Sigmoid colon (tissue), 6 donors: ENCODE measurements at regions not wholly inside any gene's neighbourhood (a gene's known extent, or its start where the extent isn't known, plus 50 kb on each side); places are given as distances from the start of the nearest gene placed in this dataset.

Experiments used
- DNase-seq: peaks from one replicate; pipeline ENCODE4 v3.0.0-alpha.2; 2019
- H3K27ac ChIP-seq, 4 donors: fragments of 200-600 bp; sonication (generic); one replicate each; pipeline ENCODE4 v1.5.1; 2016 to 2019; ENCODE audit warnings: mild to moderate bottlenecking in 1 of 4
- H3K27me3 ChIP-seq, 3 donors: fragments of 200-600 bp; sonication (generic); one replicate each; pipeline ENCODE4 v1.5.1; 2019; ENCODE audit warnings: mild to moderate bottlenecking in 1 of 3
- H3K36me3 ChIP-seq, 4 donors: fragments of 200-600 bp; sonication (generic); one replicate each; pipeline ENCODE4 v1.5.1; 2016 to 2019
- H3K4me1 ChIP-seq, 4 donors: fragments of 200-600 bp; sonication (generic); one replicate each; pipeline ENCODE4 v1.5.1; 2017 to 2019
- H3K4me3 ChIP-seq, 4 donors: fragments of 200-600 bp; sonication (generic); one replicate each; pipeline ENCODE4 v1.5.1; 2017 to 2019; ENCODE audit warnings: mild to moderate bottlenecking in 2 of 4, moderate library complexity in 1 of 4
- H3K9me3 ChIP-seq, 4 donors: fragments of 200-600 bp in 3 of 4; sonication (generic) in 3 of 4; one replicate each; pipeline versions ENCODE4 v1.5.1 to v1.6.1; 2013 to 2019
- CTCF ChIP-seq, 4 experiments: fragments of 450-650 bp in 3 of 4; fragments of 200-600 bp in 1 of 4; IDR thresholded peaks; one replicate each; pipeline ENCODE4 v1.5.1; 2016 to 2019; ENCODE audit warnings: antibody characterized with exemption in 4 of 4, mild to moderate bottlenecking in 3 of 4, moderate library complexity in 2 of 4
- EP300 ChIP-seq, 4 donors: sonication (generic); formaldehyde crosslinking; IDR thresholded peaks; one replicate each; pipeline ENCODE4 v1.6.1; 2017; ENCODE audit warnings: antibody characterized with exemption in 4 of 4
- POLR2A ChIP-seq, 2 donors: fragments of 450-650 bp; IDR thresholded peaks; one replicate each; pipeline ENCODE4 v1.6.1; 2016; ENCODE audit warnings: antibody characterized with exemption in 2 of 2, mild to moderate bottlenecking in 2 of 2, moderate library complexity in 2 of 2
- POLR2AphosphoS5 ChIP-seq, 4 donors: sonication (generic); formaldehyde crosslinking; IDR thresholded peaks; one replicate each; pipeline ENCODE4 v1.6.1; 2017; ENCODE audit warnings: antibody characterized with exemption in 4 of 4
- WGBS, 2 donors: extraction: QIAGEN DNeasy Blood & Tissue Kit; methylation state at CpG; one replicate each; pipeline ENCODE4 v1.1.7; 2013; 5-methylcytosine and 5-hydroxymethylcytosine counted together
- intact Hi-C: fragments of 100-400 bp; cut with DNase I; formaldehyde crosslinking; loops from one replicate; pipeline ENCODE4 v1.15.1; 2023
- donor health status: healthy with polysubstance abuse.
- donor health status: healthy.

DNA sequence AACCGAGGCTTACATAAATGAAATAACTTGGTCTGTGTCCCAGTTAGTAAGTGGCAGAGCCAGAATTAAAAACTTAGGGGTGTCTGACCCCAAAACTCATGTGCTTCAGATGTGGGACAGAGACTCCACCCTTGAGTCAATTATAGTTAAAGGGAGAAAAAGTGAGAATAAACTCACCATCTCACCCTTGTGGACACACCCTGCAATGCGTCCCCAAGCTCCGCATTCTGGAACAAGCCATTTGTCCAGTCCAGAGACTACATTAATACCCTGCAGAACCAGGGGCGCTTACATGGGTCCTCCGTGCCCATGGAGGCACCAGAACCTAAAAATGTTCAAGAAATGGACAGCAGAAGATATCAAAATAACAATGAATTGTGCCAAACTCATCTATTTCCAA lies 207.0 kb upstream of the ZNF507 start:
- Histone ChIP-seq H3K36me3 (no peaks in the 10 kb centered on the region), H3K27ac (no peak overlapping the region), H3K27me3 (no peaks in the 10 kb centered on the region), H3K4me3 (no peak overlapping the region), H3K4me1 (no peaks in the 10 kb centered on the region), H3K9me3 (no peaks in the 10 kb centered on the region)
- intact Hi-C loops, result no loop called here
- no peak for TF ChIP-seq POLR2AphosphoS5 (IDR thresholded peaks at IDR 0.05)
- no peak for TF ChIP-seq EP300 (IDR thresholded peaks at IDR 0.05)
- no peak for TF ChIP-seq CTCF (IDR thresholded peaks at IDR 0.05)
- TF ChIP-seq POLR2A (IDR thresholded peaks at IDR 0.05), result no peak
- 76 to 82% methylated on average over 5 of the region's 5 CpGs for WGBS, 2 donors
- no peak for DNase-seq

- no peak for DNase-seq
- Histone ChIP-seq H3K4me3 (no peak overlapping the region), H3K27ac (no peak overlapping the region), H3K9me3 (peaks cover 0 to 4% (median 0%) of the 10 kb centered on the region in 4 donors), H3K4me1 (no peaks in the 10 kb centered on the region), H3K36me3 (no peaks in the 10 kb centered on the region), H3K27me3 (no peaks in the 10 kb centered on the region)
- TF ChIP-seq POLR2A (IDR thresholded peaks at IDR 0.05) (no peak), POLR2AphosphoS5 (IDR thresholded peaks at IDR 0.05) (no peak), EP300 (IDR thresholded peaks at IDR 0.05) (no peak), CTCF (IDR thresholded peaks at IDR 0.05) (no peak)
- intact Hi-C loops, result no loop called here
- 53 to 69% methylated on average over 7 of the region's 7 CpGs for WGBS, 2 donors
These were observed 203.4 kb upstream of the ZNF507 start for GRCh38 chr19:32141840-32142511.

DNA sequence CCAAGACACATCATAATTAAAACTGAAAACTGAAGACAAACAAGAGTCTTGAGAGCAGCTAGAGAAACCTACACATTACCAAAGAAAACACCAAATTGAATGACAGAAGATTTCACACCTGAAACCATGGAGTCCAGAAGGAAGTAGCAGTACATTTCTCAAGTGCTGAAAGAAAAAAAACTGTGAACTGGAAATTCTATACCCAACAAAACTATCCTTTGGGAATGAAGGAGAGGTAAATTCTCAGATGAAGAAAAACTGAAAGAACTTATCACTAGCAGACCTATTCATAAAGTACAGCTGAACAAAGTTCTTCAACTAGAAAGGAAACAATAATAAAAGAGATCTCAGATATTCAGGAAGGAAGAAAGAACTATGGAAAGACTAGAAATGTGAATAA lies 198.7 kb upstream of the ZNF507 start:
- DNase-seq, result no peak
- Histone ChIP-seq H3K36me3 (no peaks in the 10 kb centered on the region), H3K27ac (no peak overlapping the region), H3K4me1 (no peaks in the 10 kb centered on the region), H3K9me3 (peaks cover 0 to 5% (median 2%) of the 10 kb centered on the region in 4 donors), H3K27me3 (no peaks in the 10 kb centered on the region), H3K4me3 (no peak overlapping the region)
- TF ChIP-seq POLR2AphosphoS5 (IDR thresholded peaks at IDR 0.05) (no peak), CTCF (IDR thresholded peaks at IDR 0.05) (no peak), EP300 (IDR thresholded peaks at IDR 0.05) (no peak)
- intact Hi-C loops, result no loop called here

- Histone ChIP-seq H3K4me3 (no peak overlapping the region), H3K36me3 (no peaks in the 10 kb centered on the region), H3K9me3 (peaks cover 0 to 5% (median 2%) of the 10 kb centered on the region in 4 donors), H3K27ac (no peak overlapping the region), H3K27me3 (no peaks in the 10 kb centered on the region), H3K4me1 (no peaks in the 10 kb centered on the region)
- intact Hi-C loops, result no loop called here
- no peak for TF ChIP-seq EP300 (IDR thresholded peaks at IDR 0.05)
- TF ChIP-seq POLR2AphosphoS5 (IDR thresholded peaks at IDR 0.05), result no peak
- no peak for TF ChIP-seq POLR2A (IDR thresholded peaks at IDR 0.05)
- TF ChIP-seq CTCF (IDR thresholded peaks at IDR 0.05), result no peak
- DNase-seq, result no peak
These were observed 194.8 kb upstream of the ZNF507 start for GRCh38 chr19:32150605-32151004.

DNA sequence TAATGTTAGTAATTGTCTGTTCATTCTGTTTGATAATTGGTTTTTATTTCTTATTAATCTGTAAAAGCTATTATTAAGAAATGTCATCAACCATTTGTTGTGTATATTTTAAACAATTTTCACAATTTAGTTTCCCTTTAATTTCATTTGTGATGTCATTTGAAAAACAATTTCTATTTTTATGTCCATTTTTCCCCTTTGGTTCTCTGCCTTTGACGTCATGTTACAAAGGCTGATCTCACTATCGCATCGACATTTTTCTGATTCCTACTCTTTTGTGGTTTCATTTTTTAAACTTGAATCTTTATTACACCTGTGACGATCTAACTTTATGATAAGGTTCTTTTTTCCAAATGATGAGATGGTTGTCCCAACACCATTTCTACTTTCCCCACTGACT lies 191.0 kb upstream of the ZNF507 start:
- Histone ChIP-seq H3K9me3 (peaks cover 0 to 3% (median under 1%) of the 10 kb centered on the region in 4 donors), H3K4me1 (no peaks in the 10 kb centered on the region), H3K4me3 (no peak overlapping the region), H3K36me3 (no peaks in the 10 kb centered on the region), H3K27me3 (no peaks in the 10 kb centered on the region), H3K27ac (no peak overlapping the region)
- no peak for DNase-seq
- intact Hi-C loops, result no loop called here
- WGBS, 2 donors, result 82 to 90% methylated on average over 4 of the region's 4 CpGs
- no peak for TF ChIP-seq CTCF (IDR thresholded peaks at IDR 0.05)
- no peak for TF ChIP-seq POLR2AphosphoS5 (IDR thresholded peaks at IDR 0.05)
- no peak for TF ChIP-seq POLR2A (IDR thresholded peaks at IDR 0.05)
- no peak for TF ChIP-seq EP300 (IDR thresholded peaks at IDR 0.05)
